Thyroid gland (tissue), 4 donors: ENCODE measurements at regions not wholly inside any gene's neighbourhood (a gene's known extent, or its start where the extent isn't known, plus 50 kb on each side); places are given as distances from the start of the nearest gene placed in this dataset.

ENCODE experiments used
- DNase-seq, 2 donors: peaks; one replicate each; pipeline ENCODE4 v3.0.0-alpha.2; 2019
- H3K27ac ChIP-seq, 3 donors: fragments of 200-600 bp; sonication (generic); 1 replicate in 2 of 3; 2 replicates in 1 of 3; pipeline ENCODE4 v1.5.1; 2016 to 2019; ENCODE audit warnings: mild to moderate bottlenecking in 1 of 3, moderate library complexity in 1 of 3
- H3K27me3 ChIP-seq: fragments of 200-600 bp; sonication (generic); one replicate; pipeline ENCODE4 v1.5.1; 2019
- H3K36me3 ChIP-seq, 2 donors: fragments of 200-600 bp; sonication (generic); one replicate each; pipeline ENCODE4 v1.5.1; 2016 to 2019
- H3K4me1 ChIP-seq, 2 donors: fragments of 200-600 bp; sonication (generic); one replicate each; pipeline ENCODE4 v1.5.1; 2017 to 2019
- H3K4me3 ChIP-seq, 3 donors: fragments of 200-600 bp; sonication (generic); replicated peaks in 1 of 3; 1 replicate in 2 of 3; 2 replicates in 1 of 3; pipeline ENCODE4 v1.5.1; 2016; ENCODE audit warnings: mild to moderate bottlenecking in 1 of 3
- H3K9me3 ChIP-seq: fragments of 200-600 bp; sonication (generic); one replicate; pipeline ENCODE4 v1.5.1; 2017
- CTCF ChIP-seq, 6 experiments: fragments of 200-600 bp in 3 of 6; fragments of 450-650 bp in 3 of 6; sonication (generic) in 3 of 6; IDR thresholded peaks; one replicate each; pipeline ENCODE4 v1.5.1; 2016 to 2019; ENCODE audit warnings: antibody characterized with exemption in 6 of 6, mild to moderate bottlenecking in 2 of 6, inconsistent platforms in 1 of 6, moderate library complexity in 1 of 6
- POLR2A ChIP-seq, 2 donors: fragments of 450-650 bp; IDR thresholded peaks; one replicate each; pipeline ENCODE4 v1.6.1; 2017; ENCODE audit warnings: antibody characterized with exemption in 2 of 2, mild to moderate bottlenecking in 2 of 2, moderate library complexity in 1 of 2
- WGBS, 2 donors: methylation state at CpG; one replicate each; pipeline ENCODE4 v1.1.5; 2017; 5-methylcytosine and 5-hydroxymethylcytosine counted together
- intact Hi-C: fragments of 100-400 bp; cut with DNase I; formaldehyde crosslinking; loops from one replicate; pipeline ENCODE4 v1.15.1; 2023

- intact Hi-C loops: no loop called here
- Histone ChIP-seq H3K36me3 (no peaks in the 10 kb centered on the region), H3K27ac (no peak overlapping the region), H3K4me1 (no peaks in the 10 kb centered on the region), H3K27me3 (no peaks in the 10 kb centered on the region), H3K9me3 (no peaks in the 10 kb centered on the region), H3K4me3 (no peak overlapping the region)
- 87 to 92% methylated on average over 9 to 10 of the region's 10 CpGs for WGBS, 2 donors
- DNase-seq: no peak
- TF ChIP-seq POLR2A (IDR thresholded peaks at IDR 0.05) (no peak), CTCF (IDR thresholded peaks at IDR 0.05) (no peak)
Observed at GRCh38 chr9:38250279-38251035, 142.0 kb upstream of the ALDH1B1 start.

- WGBS, 2 donors: 88 to 89% methylated on average over 6 of the region's 6 CpGs
- no peak for DNase-seq
- intact Hi-C loops: no loop called here
Observed at GRCh38 chr9:38249587-38250210, 142.8 kb upstream of the ALDH1B1 start.

GRCh38 chr9:38249049-38249448, 143.5 kb upstream of the ALDH1B1 start:
- H3K27me3 ChIP-seq: no peaks in the 10 kb centered on the region
- intact Hi-C loops: no loop called here
- 82 to 85% methylated on average over 3 of the region's 3 CpGs for WGBS, 2 donors

More at GRCh38 chr9:38249587-38250210, 142.8 kb upstream of the ALDH1B1 start:
- Histone ChIP-seq H3K4me1 (no peaks in the 10 kb centered on the region), H3K27ac (no peak overlapping the region), H3K36me3 (no peaks in the 10 kb centered on the region), H3K27me3 (no peaks in the 10 kb centered on the region), H3K4me3 (no peak overlapping the region), H3K9me3 (no peaks in the 10 kb centered on the region)
- TF ChIP-seq CTCF (IDR thresholded peaks at IDR 0.05): no peak
- TF ChIP-seq POLR2A (IDR thresholded peaks at IDR 0.05): no peak

GRCh38 chr9:38246833-38247232, 145.7 kb upstream of the ALDH1B1 start:
- 87 to 91% methylated on average over 7 of the region's 7 CpGs for WGBS, 2 donors
- H3K4me1 ChIP-seq: no peaks in the 10 kb centered on the region

More at GRCh38 chr9:38249049-38249448, 143.5 kb upstream of the ALDH1B1 start:
- Histone ChIP-seq H3K9me3 (no peaks in the 10 kb centered on the region), H3K4me3 (no peak overlapping the region), H3K36me3 (no peaks in the 10 kb centered on the region), H3K27ac (no peak overlapping the region), H3K4me1 (no peaks in the 10 kb centered on the region)
- no peak for DNase-seq
- TF ChIP-seq POLR2A (IDR thresholded peaks at IDR 0.05) (no peak), CTCF (IDR thresholded peaks at IDR 0.05) (no peak)

More at GRCh38 chr9:38246833-38247232, 145.7 kb upstream of the ALDH1B1 start:
- Histone ChIP-seq H3K9me3 (no peaks in the 10 kb centered on the region), H3K4me3 (no peak overlapping the region), H3K36me3 (no peaks in the 10 kb centered on the region), H3K27me3 (no peaks in the 10 kb centered on the region), H3K27ac (no peak overlapping the region)
- no peak for DNase-seq
- intact Hi-C loops: no loop called here
- TF ChIP-seq CTCF (IDR thresholded peaks at IDR 0.05) (no peak), POLR2A (IDR thresholded peaks at IDR 0.05) (no peak)
